Loucy (cell line): ENCODE measurements at regions not wholly inside any gene's neighbourhood (a gene's known extent, or its start where the extent isn't known, plus 50 kb on each side); places are given as distances from the start of the nearest gene placed in this dataset.

ENCODE experiments used
- EZH2phosphoT487 ChIP-seq: fragments of 200-600 bp; IDR thresholded peaks from 2 replicates; pipeline ENCODE4 v1.6.1; 2018; ENCODE audit warnings: antibody characterized with exemption, mild to moderate bottlenecking, moderate library complexity, borderline replicate concordance
- TF ChIP-seq, protein P1 (sequence below): fragments of 200-600 bp; sonication (generic); conservative IDR thresholded peaks from 2 replicates; pipeline ENCODE4 v1.5.1; 2014; ENCODE audit warnings: mild to moderate bottlenecking, antibody characterized with exemption, low read length

- TF ChIP-seq, protein P1, sequence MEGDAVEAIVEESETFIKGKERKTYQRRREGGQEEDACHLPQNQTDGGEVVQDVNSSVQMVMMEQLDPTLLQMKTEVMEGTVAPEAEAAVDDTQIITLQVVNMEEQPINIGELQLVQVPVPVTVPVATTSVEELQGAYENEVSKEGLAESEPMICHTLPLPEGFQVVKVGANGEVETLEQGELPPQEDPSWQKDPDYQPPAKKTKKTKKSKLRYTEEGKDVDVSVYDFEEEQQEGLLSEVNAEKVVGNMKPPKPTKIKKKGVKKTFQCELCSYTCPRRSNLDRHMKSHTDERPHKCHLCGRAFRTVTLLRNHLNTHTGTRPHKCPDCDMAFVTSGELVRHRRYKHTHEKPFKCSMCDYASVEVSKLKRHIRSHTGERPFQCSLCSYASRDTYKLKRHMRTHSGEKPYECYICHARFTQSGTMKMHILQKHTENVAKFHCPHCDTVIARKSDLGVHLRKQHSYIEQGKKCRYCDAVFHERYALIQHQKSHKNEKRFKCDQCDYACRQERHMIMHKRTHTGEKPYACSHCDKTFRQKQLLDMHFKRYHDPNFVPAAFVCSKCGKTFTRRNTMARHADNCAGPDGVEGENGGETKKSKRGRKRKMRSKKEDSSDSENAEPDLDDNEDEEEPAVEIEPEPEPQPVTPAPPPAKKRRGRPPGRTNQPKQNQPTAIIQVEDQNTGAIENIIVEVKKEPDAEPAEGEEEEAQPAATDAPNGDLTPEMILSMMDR: no peak
- TF ChIP-seq EZH2phosphoT487: no peak
Observed at GRCh38 chr6:99867026-99867425, 127.0 kb downstream of the MCHR2 start.
